CD8-positive, alpha-beta memory T cell (primary cell): ENCODE measurements at regions not wholly inside any gene's neighbourhood (a gene's known extent, or its start where the extent isn't known, plus 50 kb on each side); places are given as distances from the start of the nearest gene placed in this dataset.

Experiments used
- CTCF ChIA-PET: fragments of 350-600 bp; sonication (Branson Sonifier 250); formaldehyde crosslinking; loops from one replicate; lab custom pipeline; 2021; ENCODE audit warnings: antibody characterized with exemption; lab: Charles Lee
- POLR2A ChIA-PET: fragments of 350-600 bp; sonication (Branson Sonifier 250); formaldehyde crosslinking; loops from one replicate; lab custom pipeline; 2021; ENCODE audit warnings: antibody characterized with exemption; lab: Charles Lee
- DNase-seq, 5 donors: peaks; one replicate each; pipeline versions ENCODE4 v3.0.0 to v3.0.0-alpha.2; 2020 to 2022; ENCODE audit warnings: mixed read lengths in 1 of 5
- H3K27ac ChIP-seq: one replicate; pipeline ENCODE4 v1.7.0; 2013; ENCODE audit warnings: low read depth, mild to moderate bottlenecking, low read length, moderate library complexity
- H3K27me3 ChIP-seq: 2 replicates; pipeline ENCODE4 v1.7.0; 2013; ENCODE audit warnings: low read length, mild to moderate bottlenecking; ENCODE audit not compliant: insufficient read depth, poor library complexity, severe bottlenecking
- H3K36me3 ChIP-seq: 2 replicates; pipeline ENCODE4 v1.7.0; 2013; ENCODE audit warnings: mild to moderate bottlenecking, low read length, moderate library complexity; ENCODE audit not compliant: insufficient read depth
- H3K4me1 ChIP-seq: 2 replicates; pipeline ENCODE4 v1.7.0; 2013; ENCODE audit warnings: mild to moderate bottlenecking, low read length, moderate library complexity; ENCODE audit not compliant: insufficient read depth
- H3K4me3 ChIP-seq: 2 replicates; pipeline ENCODE4 v1.7.0; 2013; ENCODE audit warnings: mild to moderate bottlenecking, low read length
- H3K9me3 ChIP-seq: 2 replicates; pipeline ENCODE4 v1.7.0; 2013; ENCODE audit warnings: mild to moderate bottlenecking, low read length
- H3K27ac Mint-ChIP-seq, 8 donors: one replicate each; pipeline ENCODE4 v1.8.0; 2020 to 2021; ENCODE audit warnings: mixed read lengths in 8 of 8, mild to moderate bottlenecking in 6 of 8, inconsistent platforms in 3 of 8, moderate library complexity in 3 of 8
- H3K27me3 Mint-ChIP-seq, 2 donors: one replicate each; pipeline ENCODE4 v1.8.0; 2020 to 2021; ENCODE audit warnings: mixed read lengths in 2 of 2, mild to moderate bottlenecking in 1 of 2, moderate library complexity in 1 of 2
- H3K36me3 Mint-ChIP-seq, 3 donors: one replicate each; pipeline ENCODE4 v1.8.0; 2020 to 2021; ENCODE audit warnings: mixed read lengths in 3 of 3, inconsistent platforms in 1 of 3, mild to moderate bottlenecking in 1 of 3
- H3K4me1 Mint-ChIP-seq, 3 donors: one replicate each; pipeline ENCODE4 v1.8.0; 2020 to 2021; ENCODE audit warnings: mixed read lengths in 3 of 3, inconsistent platforms in 1 of 3, mild to moderate bottlenecking in 1 of 3
- H3K4me3 Mint-ChIP-seq, 7 donors: one replicate each; pipeline ENCODE4 v1.8.0; 2020 to 2021; ENCODE audit warnings: mixed read lengths in 7 of 7, mild to moderate bottlenecking in 6 of 7, moderate library complexity in 4 of 7, inconsistent platforms in 2 of 7
- H3K9me3 Mint-ChIP-seq, 5 donors: one replicate each; pipeline ENCODE4 v1.8.0; 2020 to 2022; ENCODE audit warnings: mixed read lengths in 5 of 5, mild to moderate bottlenecking in 3 of 5, moderate library complexity in 2 of 5, inconsistent platforms in 1 of 5

GRCh38 chr9:87805259-87805658 is 77.4 kb upstream of the SPATA31E1 start:
- no peaks in the 10 kb centered on the region for H3K36me3 Mint-ChIP-seq
- ChIA-PET CTCF (no interaction called here), POLR2A (no interaction called here)
- Histone ChIP-seq H3K4me3 (no peak overlapping the region), H3K9me3 (no peaks in the 10 kb centered on the region), H3K27ac (no peak overlapping the region), H3K4me1 (no peaks in the 10 kb centered on the region), H3K27me3 (no peaks in the 10 kb centered on the region), H3K36me3 (no peaks in the 10 kb centered on the region)
- H3K27me3 Mint-ChIP-seq = peaks cover 6 to 22% of the 10 kb centered on the region in 2 donors
- H3K4me1 Mint-ChIP-seq = no peaks in the 10 kb centered on the region
- no peak overlapping the region for H3K4me3 Mint-ChIP-seq
- peaks cover 0 to 4% (median 0%) of the 10 kb centered on the region in 5 donors for H3K9me3 Mint-ChIP-seq
- no peak for DNase-seq
- H3K27ac Mint-ChIP-seq = no peak overlapping the region

DNA sequence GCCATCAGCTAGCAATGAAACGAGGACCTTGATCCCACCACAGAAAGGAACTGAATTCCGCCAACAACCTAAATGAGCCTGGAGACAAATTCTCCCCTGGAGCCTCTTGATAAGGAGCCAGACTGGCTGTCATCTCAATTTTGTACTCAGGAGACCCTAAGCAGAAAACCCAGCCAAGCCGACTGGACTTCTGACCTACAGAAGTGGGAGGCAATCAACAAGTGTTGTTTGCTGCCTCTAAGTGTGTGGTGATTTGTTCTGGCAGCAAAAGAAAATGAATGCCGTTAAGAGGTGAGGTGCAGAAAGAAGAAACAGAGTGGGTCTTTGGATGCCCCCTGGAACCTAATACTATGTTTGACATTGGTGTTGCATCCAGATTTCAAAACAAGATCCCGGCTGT is 72.7 kb upstream of the SPATA31E1 start:
- Histone ChIP-seq H3K27ac (peak overlapping the region; percentile 47), H3K4me3 (no peak overlapping the region), H3K9me3 (no peaks in the 10 kb centered on the region), H3K27me3 (no peaks in the 10 kb centered on the region), H3K4me1 (no peaks in the 10 kb centered on the region), H3K36me3 (no peaks in the 10 kb centered on the region)
- H3K27ac Mint-ChIP-seq = no peak overlapping the region
- no peak for DNase-seq
- peaks cover 16 to 21% of the 10 kb centered on the region in 2 donors for H3K27me3 Mint-ChIP-seq
- CTCF ChIA-PET = no interaction called here
- POLR2A ChIA-PET = no interaction called here
- H3K4me1 Mint-ChIP-seq = peaks cover 0 to 8% (median 6%) of the 10 kb centered on the region in 3 donors
- H3K4me3 Mint-ChIP-seq = no peak overlapping the region
- H3K9me3 Mint-ChIP-seq = peaks cover 0 to 6% (median 3%) of the 10 kb centered on the region in 5 donors
- no peaks in the 10 kb centered on the region for H3K36me3 Mint-ChIP-seq

GRCh38 chr9:87810679-87811178 is 71.9 kb upstream of the SPATA31E1 start:
- H3K4me3 ChIP-seq = no peak overlapping the region
- H3K9me3 Mint-ChIP-seq = peaks cover 0 to 7% (median 3%) of the 10 kb centered on the region in 5 donors
- POLR2A ChIA-PET = no interaction called here

GRCh38 chr9:87812375-87813118 is 70.1 kb upstream of the SPATA31E1 start:
- Histone ChIP-seq H3K36me3 (no peaks in the 10 kb centered on the region), H3K4me1 (no peaks in the 10 kb centered on the region), H3K27ac (no peak overlapping the region), H3K9me3 (no peaks in the 10 kb centered on the region), H3K4me3 (no peak overlapping the region), H3K27me3 (no peaks in the 10 kb centered on the region)
- Mint-ChIP-seq H3K36me3 (no peaks in the 10 kb centered on the region), H3K27ac (no peak overlapping the region), H3K9me3 (peaks cover 0 to 7% (median 3%) of the 10 kb centered on the region in 5 donors), H3K4me1 (peaks cover 0 to 8% (median 6%) of the 10 kb centered on the region in 3 donors), H3K4me3 (no peak overlapping the region), H3K27me3 (peaks cover 18 to 24% of the 10 kb centered on the region in 2 donors)
- CTCF ChIA-PET = no interaction called here
- POLR2A ChIA-PET = no interaction called here
- DNase-seq = no peak

More at GRCh38 chr9:87810679-87811178, 71.9 kb upstream of the SPATA31E1 start:
- no peak overlapping the region for H3K4me3 Mint-ChIP-seq
- Histone ChIP-seq H3K27me3 (no peaks in the 10 kb centered on the region), H3K4me1 (no peaks in the 10 kb centered on the region), H3K27ac (peak overlapping the region; percentile 47), H3K36me3 (no peaks in the 10 kb centered on the region), H3K9me3 (no peaks in the 10 kb centered on the region)
- no peak for DNase-seq
- CTCF ChIA-PET = no interaction called here
- peaks cover 0 to 8% (median 6%) of the 10 kb centered on the region in 3 donors for H3K4me1 Mint-ChIP-seq
- H3K27me3 Mint-ChIP-seq = peaks cover 16 to 24% of the 10 kb centered on the region in 2 donors
- no peak overlapping the region for H3K27ac Mint-ChIP-seq
- H3K36me3 Mint-ChIP-seq = no peaks in the 10 kb centered on the region

DNA sequence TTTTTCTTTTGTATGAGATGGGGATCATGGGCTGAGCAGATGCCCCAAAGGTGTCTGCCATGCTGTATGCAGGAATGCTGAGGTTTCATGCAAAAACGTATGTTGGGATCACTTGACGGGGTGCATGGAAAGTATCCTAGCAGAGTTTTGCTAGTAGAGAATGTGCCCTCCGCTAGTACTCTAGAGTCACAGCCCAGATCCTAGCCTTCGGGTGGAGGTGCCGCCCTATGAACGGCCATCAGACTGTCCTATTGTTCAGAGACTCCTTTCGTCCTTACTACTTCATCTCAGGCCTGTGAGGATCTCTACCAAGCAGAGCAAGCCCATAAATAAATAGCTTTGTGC is 69.6 kb upstream of the SPATA31E1 start:
- H3K4me1 ChIP-seq = no peaks in the 10 kb centered on the region
- Mint-ChIP-seq H3K27ac (no peak overlapping the region), H3K36me3 (no peaks in the 10 kb centered on the region), H3K27me3 (peaks cover 17 to 19% of the 10 kb centered on the region in 2 donors), H3K4me3 (no peak overlapping the region), H3K4me1 (peaks cover 0 to 8% (median 6%) of the 10 kb centered on the region in 3 donors), H3K9me3 (peaks cover 0 to 7% (median 3%) of the 10 kb centered on the region in 5 donors)
- H3K36me3 ChIP-seq = no peaks in the 10 kb centered on the region
- POLR2A ChIA-PET = no interaction called here
- CTCF ChIA-PET = no interaction called here
- H3K4me3 ChIP-seq = no peak overlapping the region
- H3K9me3 ChIP-seq = no peaks in the 10 kb centered on the region
- H3K27ac ChIP-seq = no peak overlapping the region
- no peaks in the 10 kb centered on the region for H3K27me3 ChIP-seq
- DNase-seq = no peak

GRCh38 chr9:87816036-87816435 is 66.6 kb upstream of the SPATA31E1 start:
- Mint-ChIP-seq H3K4me1 (peaks cover 0 to 8% (median 6%) of the 10 kb centered on the region in 3 donors), H3K27ac (no peak overlapping the region), H3K27me3 (peaks cover 9 to 10% of the 10 kb centered on the region in 2 donors), H3K36me3 (peaks cover 0 to 1% (median 0%) of the 10 kb centered on the region in 3 donors), H3K9me3 (peaks cover 0 to 9% (median 1%) of the 10 kb centered on the region in 5 donors), H3K4me3 (no peak overlapping the region)
- Histone ChIP-seq H3K36me3 (no peaks in the 10 kb centered on the region), H3K27me3 (no peaks in the 10 kb centered on the region), H3K4me1 (no peaks in the 10 kb centered on the region), H3K4me3 (no peak overlapping the region), H3K27ac (no peak overlapping the region), H3K9me3 (no peaks in the 10 kb centered on the region)
- no peak for DNase-seq
- CTCF ChIA-PET = no interaction called here
- POLR2A ChIA-PET = no interaction called here

GRCh38 chr9:87818308-87818707 is 64.4 kb upstream of the SPATA31E1 start:
- no peaks in the 10 kb centered on the region for H3K4me1 Mint-ChIP-seq
- Histone ChIP-seq H3K9me3 (no peaks in the 10 kb centered on the region), H3K36me3 (no peaks in the 10 kb centered on the region), H3K27me3 (no peaks in the 10 kb centered on the region), H3K4me1 (no peaks in the 10 kb centered on the region), H3K27ac (no peak overlapping the region), H3K4me3 (no peak overlapping the region)
- H3K9me3 Mint-ChIP-seq = peaks cover 0 to 5% (median 0%) of the 10 kb centered on the region in 5 donors
- POLR2A ChIA-PET = no interaction called here
- CTCF ChIA-PET = no interaction called here
- peaks cover 3 to 4% of the 10 kb centered on the region in 2 donors for H3K27me3 Mint-ChIP-seq
- DNase-seq = no peak
- H3K36me3 Mint-ChIP-seq = peaks cover 0 to 1% (median 0%) of the 10 kb centered on the region in 3 donors
- no peak overlapping the region for H3K4me3 Mint-ChIP-seq
- H3K27ac Mint-ChIP-seq = no peak overlapping the region

GRCh38 chr9:87824216-87824875 is 58.3 kb upstream of the SPATA31E1 start:
- Mint-ChIP-seq H3K4me1 (no peaks in the 10 kb centered on the region), H3K9me3 (peaks cover 0 to 2% (median 0%) of the 10 kb centered on the region in 5 donors), H3K36me3 (peaks cover 0 to 1% (median 0%) of the 10 kb centered on the region in 3 donors), H3K4me3 (no peak overlapping the region), H3K27me3 (peaks cover 3 to 12% of the 10 kb centered on the region in 2 donors), H3K27ac (no peak overlapping the region)
- CTCF ChIA-PET = no interaction called here
- Histone ChIP-seq H3K9me3 (no peaks in the 10 kb centered on the region), H3K27ac (no peak overlapping the region), H3K36me3 (no peaks in the 10 kb centered on the region), H3K4me1 (no peaks in the 10 kb centered on the region), H3K27me3 (no peaks in the 10 kb centered on the region), H3K4me3 (no peak overlapping the region)
- POLR2A ChIA-PET = no interaction called here
- no peak for DNase-seq
